SK-N-MC (cell line): ENCODE measurements at regions not wholly inside any gene's neighbourhood (a gene's known extent, or its start where the extent isn't known, plus 50 kb on each side); places are given as distances from the start of the nearest gene placed in this dataset.

ENCODE experiments used
- DNase-seq: peaks from one replicate; pipeline ENCODE4 v3.0.0-alpha.2; 2011; ENCODE audit warnings: low read depth, low spot score
- H3K27ac ChIP-seq: fragments of 200-600 bp; sonication (generic); 2 replicates; pipeline ENCODE4 v1.5.1; 2016; ENCODE audit warnings: mixed run types
- H3K36me3 ChIP-seq: fragments of 200-600 bp; sonication (generic); 2 replicates; pipeline ENCODE4 v1.6.1; 2017; ENCODE audit warnings: antibody characterized with exemption, low read length, mixed read lengths; ENCODE audit not compliant: insufficient read depth
- H3K4me3 ChIP-seq: fragments of 200-600 bp; sonication (generic); 2 replicates; pipeline ENCODE4 v1.5.1; 2016
- H3K9ac ChIP-seq: fragments of 200-600 bp; sonication (generic); 2 replicates; pipeline ENCODE4 v1.8.0; 2017; ENCODE audit warnings: mixed run types, mixed read lengths; ENCODE audit not compliant: insufficient read length
- H3K9me3 ChIP-seq: fragments of 200-600 bp; sonication (generic); 2 replicates; pipeline ENCODE4 v1.6.1; 2017; ENCODE audit warnings: low read depth, mild to moderate bottlenecking, antibody characterized with exemption, low read length, moderate library complexity, mixed read lengths
- EZH2 ChIP-seq: fragments of 200-600 bp; sonication (generic); IDR thresholded peaks from one replicate; pipeline ENCODE4 v1.6.1; 2017; ENCODE audit warnings: antibody characterized with exemption
- FOXP2 ChIP-seq: optimal IDR thresholded peaks from 2 replicates; pipeline ENCODE3; 2011; ENCODE audit warnings: mild to moderate bottlenecking, moderate library complexity; ENCODE audit not compliant: insufficient read depth; ENCODE audit errors: extremely low read length, control extremely low read depth
- POLR2AphosphoS5 ChIP-seq: IDR thresholded peaks from 2 replicates; pipeline ENCODE4 v1.6.1; 2012; ENCODE audit warnings: mild to moderate bottlenecking, low read depth, low read length, borderline replicate concordance

GRCh38 chr7:115731796-115732471, 298.6 kb downstream of the TFEC start:
- DNase-seq: no peak
- H3K36me3 ChIP-seq: no peaks in the 10 kb centered on the region
- H3K27ac ChIP-seq: 0 out of 2 replicates have a peak overlapping the region, but pooled peaks have one; percentile 1
- H3K9ac ChIP-seq: no peak overlapping the region
- H3K4me3 ChIP-seq: no peak overlapping the region
- TF ChIP-seq FOXP2 (no peak), EZH2 (no peak), POLR2AphosphoS5 (no peak)
- H3K9me3 ChIP-seq: no peaks in the 10 kb centered on the region; the same call in 1 of the 2 replicates

- no peaks in the 10 kb centered on the region for H3K36me3 ChIP-seq
- no peaks in the 10 kb centered on the region for H3K9me3 ChIP-seq
- no peak for DNase-seq
- no peak overlapping the region for H3K27ac ChIP-seq
- no peak overlapping the region for H3K9ac ChIP-seq
- TF ChIP-seq POLR2AphosphoS5 (no peak), FOXP2 (no peak), EZH2 (no peak)
- no peak overlapping the region for H3K4me3 ChIP-seq
Measured at GRCh38 chr7:115728518-115728917, 302.0 kb downstream of the TFEC start.

GRCh38 chr7:115724400-115725056, 306.0 kb downstream of the TFEC start:
- no peak; the same call in 1 of the 2 replicates for TF ChIP-seq POLR2AphosphoS5
- TF ChIP-seq EZH2: no peak
- TF ChIP-seq FOXP2: peak; percentile 19
- no peaks in the 10 kb centered on the region for H3K36me3 ChIP-seq
- H3K9ac ChIP-seq: no peak overlapping the region
- DNase-seq: no peak
- peak overlapping the region; percentile 42; the same call in 1 of the 2 replicates for H3K27ac ChIP-seq
- no peaks in the 10 kb centered on the region for H3K9me3 ChIP-seq
- H3K4me3 ChIP-seq: 0 out of 2 replicates have a peak overlapping the region, but pooled peaks have one; percentile 2

- no peak for DNase-seq
- Histone ChIP-seq H3K9ac (no peak overlapping the region), H3K9me3 (no peaks in the 10 kb centered on the region), H3K4me3 (no peak overlapping the region), H3K36me3 (no peaks in the 10 kb centered on the region), H3K27ac (peak overlapping the region; percentile 57; the same call in 1 of the 2 replicates)
- no peak for TF ChIP-seq FOXP2
- TF ChIP-seq EZH2: no peak
- no peak for TF ChIP-seq POLR2AphosphoS5
Measured at GRCh38 chr7:115722302-115722977, 308.1 kb downstream of the TFEC start.

GRCh38 chr7:115721293-115722217, 309.0 kb downstream of the TFEC start:
- Histone ChIP-seq H3K9ac (no peak overlapping the region), H3K4me3 (no peak overlapping the region), H3K27ac (peak overlapping the region; percentile 57; the same call in 1 of the 2 replicates), H3K36me3 (no peaks in the 10 kb centered on the region), H3K9me3 (no peaks in the 10 kb centered on the region)
- no peak for TF ChIP-seq FOXP2
- no peak for TF ChIP-seq POLR2AphosphoS5
- TF ChIP-seq EZH2: no peak
- peak; percentile 5 for DNase-seq

- Histone ChIP-seq H3K36me3 (no peaks in the 10 kb centered on the region), H3K9ac (no peak overlapping the region), H3K9me3 (no peaks in the 10 kb centered on the region), H3K4me3 (no peak overlapping the region), H3K27ac (0 out of 2 replicates have a peak overlapping the region, but pooled peaks have one; percentile 27)
- no peak for DNase-seq
- no peak for TF ChIP-seq FOXP2
- TF ChIP-seq POLR2AphosphoS5: no peak
- TF ChIP-seq EZH2: no peak
Measured at GRCh38 chr7:115719963-115720362, 310.6 kb downstream of the TFEC start.

- Histone ChIP-seq H3K4me3 (no peak overlapping the region), H3K9me3 (no peaks in the 10 kb centered on the region), H3K36me3 (no peaks in the 10 kb centered on the region), H3K27ac (no peak overlapping the region), H3K9ac (no peak overlapping the region)
- no peak for DNase-seq
- TF ChIP-seq POLR2AphosphoS5 (no peak), FOXP2 (no peak), EZH2 (no peak)
Measured at GRCh38 chr7:115709664-115710063, 320.9 kb downstream of the TFEC start.
